ENCODE measurements at regions not wholly inside any gene's neighbourhood (a gene's known extent, or its start where the extent isn't known, plus 50 kb on each side); places are given as distances from the start of the nearest gene placed in this dataset.

DNA sequence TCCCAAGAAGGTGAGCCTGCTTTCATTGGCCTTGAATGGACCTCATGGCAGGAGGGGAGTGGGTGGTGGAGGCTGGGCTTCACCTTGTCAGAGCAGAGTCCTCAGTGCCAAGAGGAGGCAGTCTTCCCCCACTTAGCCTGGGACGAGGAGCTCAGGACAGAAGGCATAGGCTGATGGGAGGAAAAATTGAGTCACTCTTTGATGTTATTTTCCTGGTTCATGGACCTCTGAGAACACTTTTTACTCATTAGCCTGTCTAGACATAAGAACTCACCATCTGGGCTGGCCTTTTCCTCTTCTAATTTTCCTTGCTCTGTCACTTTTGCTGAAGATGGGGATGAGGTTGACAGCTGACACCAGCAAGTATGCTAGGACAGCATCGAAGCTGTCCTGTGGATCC lies 225.7 kb upstream of the TNP1 start:
- TF ChIP-seq, protein P1, sequence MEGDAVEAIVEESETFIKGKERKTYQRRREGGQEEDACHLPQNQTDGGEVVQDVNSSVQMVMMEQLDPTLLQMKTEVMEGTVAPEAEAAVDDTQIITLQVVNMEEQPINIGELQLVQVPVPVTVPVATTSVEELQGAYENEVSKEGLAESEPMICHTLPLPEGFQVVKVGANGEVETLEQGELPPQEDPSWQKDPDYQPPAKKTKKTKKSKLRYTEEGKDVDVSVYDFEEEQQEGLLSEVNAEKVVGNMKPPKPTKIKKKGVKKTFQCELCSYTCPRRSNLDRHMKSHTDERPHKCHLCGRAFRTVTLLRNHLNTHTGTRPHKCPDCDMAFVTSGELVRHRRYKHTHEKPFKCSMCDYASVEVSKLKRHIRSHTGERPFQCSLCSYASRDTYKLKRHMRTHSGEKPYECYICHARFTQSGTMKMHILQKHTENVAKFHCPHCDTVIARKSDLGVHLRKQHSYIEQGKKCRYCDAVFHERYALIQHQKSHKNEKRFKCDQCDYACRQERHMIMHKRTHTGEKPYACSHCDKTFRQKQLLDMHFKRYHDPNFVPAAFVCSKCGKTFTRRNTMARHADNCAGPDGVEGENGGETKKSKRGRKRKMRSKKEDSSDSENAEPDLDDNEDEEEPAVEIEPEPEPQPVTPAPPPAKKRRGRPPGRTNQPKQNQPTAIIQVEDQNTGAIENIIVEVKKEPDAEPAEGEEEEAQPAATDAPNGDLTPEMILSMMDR (conservative IDR thresholded peaks at IDR 0.05), result no peak
- no peak overlapping the region for H3K27ac ChIP-seq

DNA sequence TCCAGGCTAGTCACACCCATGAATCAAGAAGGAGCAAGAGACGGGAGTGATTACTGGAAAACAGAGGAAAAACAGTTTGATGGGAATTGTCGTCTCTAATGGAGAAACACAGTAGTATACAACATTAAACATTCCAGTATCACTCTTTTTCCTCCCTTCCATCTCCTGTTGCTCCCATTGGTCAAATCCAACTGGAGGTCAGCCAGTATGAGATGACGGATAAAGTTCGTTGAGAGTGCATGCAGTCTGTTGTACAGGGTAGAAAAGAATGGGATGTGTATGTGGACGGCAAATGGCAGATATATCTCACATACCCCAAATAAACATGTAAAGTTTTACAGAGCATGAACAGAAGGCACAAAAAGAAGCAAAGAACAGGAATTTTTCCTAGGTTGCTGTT lies 221.9 kb upstream of the TNP1 start:
- TF ChIP-seq, protein P1 (conservative IDR thresholded peaks at IDR 0.05), result no peak
- H3K27ac ChIP-seq, result no peak overlapping the region

DNA sequence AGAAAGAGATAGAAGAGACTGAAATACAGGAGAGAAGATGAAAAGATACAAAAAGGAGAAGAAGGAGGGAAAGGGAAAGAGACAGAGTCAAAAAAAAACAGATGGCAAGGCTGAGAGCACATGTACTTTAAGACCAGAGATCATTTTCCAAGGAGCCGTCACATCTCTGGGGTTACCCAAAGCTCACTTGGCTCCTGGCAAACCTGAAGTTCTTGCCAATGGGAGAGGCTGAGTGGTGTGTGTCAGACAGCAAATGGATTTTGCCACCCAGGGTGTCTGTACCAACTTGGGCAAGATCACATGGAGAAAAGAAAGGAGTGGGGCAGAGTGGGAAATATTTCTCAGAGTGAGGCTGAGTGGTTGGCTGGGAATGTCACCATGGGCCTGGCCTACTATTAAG lies 219.3 kb upstream of the TNP1 start:
- TF ChIP-seq, protein P1 (conservative IDR thresholded peaks at IDR 0.05), result no peak
- no peak overlapping the region for H3K27ac ChIP-seq

DNA sequence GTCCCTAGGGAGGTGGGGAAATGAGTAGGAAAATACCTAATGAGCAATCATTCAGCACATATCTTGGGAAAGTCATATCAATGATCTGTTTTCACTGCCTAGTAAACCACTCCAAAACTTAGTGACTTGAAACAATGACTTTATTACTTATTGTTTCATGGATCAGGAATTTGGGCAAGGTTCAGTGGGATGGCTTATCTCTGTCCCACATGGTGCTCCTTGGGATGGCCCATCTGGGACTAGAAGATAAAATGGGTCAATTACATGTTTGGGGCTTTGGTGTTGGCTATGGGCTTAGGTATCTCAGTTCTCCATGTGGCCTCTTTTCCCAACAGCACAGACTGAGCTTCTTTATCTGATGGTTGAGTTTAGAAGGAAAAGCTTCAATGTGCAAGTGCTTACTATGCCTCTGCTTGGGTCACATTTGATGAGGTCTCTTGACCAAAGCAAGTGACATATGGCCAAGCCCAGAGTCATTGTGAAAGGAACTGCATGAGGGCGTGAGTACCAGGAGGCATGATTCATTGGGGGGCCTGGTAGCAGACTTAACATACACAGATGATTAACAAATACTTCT lies 218.1 kb upstream of the TNP1 start:
- TF ChIP-seq, protein P1 (conservative IDR thresholded peaks at IDR 0.05), result no peak

DNA sequence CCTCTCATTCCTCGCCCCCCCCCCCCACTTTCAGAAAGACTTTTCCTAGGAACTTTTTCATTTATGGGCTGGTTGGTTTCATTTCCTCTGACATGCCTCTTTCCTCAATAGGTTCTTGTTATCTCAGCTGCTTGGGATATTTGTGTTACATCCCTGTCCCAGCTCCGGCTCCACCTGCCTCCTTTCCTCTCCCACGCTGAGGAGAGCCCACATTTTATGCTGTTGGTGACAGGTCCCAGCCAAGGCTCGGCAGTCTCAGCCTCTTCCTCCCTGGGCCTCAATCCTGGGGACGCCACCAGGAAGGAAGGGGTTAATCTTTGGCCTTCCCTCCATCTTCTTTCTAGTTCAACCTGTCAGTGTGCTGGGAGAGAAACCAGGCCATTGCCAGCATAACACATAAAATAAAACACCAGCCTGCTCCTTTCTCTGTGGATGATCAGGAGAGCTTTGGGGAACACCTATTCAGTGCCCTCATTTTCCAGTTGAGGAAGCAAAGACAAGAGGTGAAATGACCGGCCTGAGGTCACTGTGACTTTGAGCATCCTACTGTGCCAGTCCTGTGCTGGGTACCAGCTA lies 216.9 kb upstream of the TNP1 start:
- no peak overlapping the region for H3K27ac ChIP-seq
- TF ChIP-seq, protein P1 (conservative IDR thresholded peaks at IDR 0.05), result no peak

More for the DNA sequence above, 218.1 kb upstream of the TNP1 start:
- H3K27ac ChIP-seq, result no peak overlapping the region

DNA sequence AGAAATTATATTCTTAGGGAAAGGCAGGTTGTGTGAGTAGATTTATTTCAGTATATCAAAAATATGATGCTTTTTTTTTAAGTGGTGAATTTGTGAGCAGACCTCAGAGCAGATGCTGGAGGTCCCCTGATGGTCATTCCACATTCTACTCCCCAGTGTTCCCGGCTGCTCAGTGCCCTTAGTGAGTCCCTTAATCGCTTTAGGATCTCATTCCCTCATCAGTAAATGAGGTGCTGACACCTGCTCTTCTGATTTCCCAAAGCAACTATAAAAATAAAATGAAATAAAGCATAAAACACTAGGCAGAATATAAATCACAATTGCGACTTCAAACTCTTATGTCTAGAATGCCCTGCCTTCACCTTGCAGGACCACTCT lies 216.2 kb upstream of the TNP1 start:
- TF ChIP-seq, protein P1 (conservative IDR thresholded peaks at IDR 0.05), result no peak
- H3K27ac ChIP-seq, result no peak overlapping the region

DNA sequence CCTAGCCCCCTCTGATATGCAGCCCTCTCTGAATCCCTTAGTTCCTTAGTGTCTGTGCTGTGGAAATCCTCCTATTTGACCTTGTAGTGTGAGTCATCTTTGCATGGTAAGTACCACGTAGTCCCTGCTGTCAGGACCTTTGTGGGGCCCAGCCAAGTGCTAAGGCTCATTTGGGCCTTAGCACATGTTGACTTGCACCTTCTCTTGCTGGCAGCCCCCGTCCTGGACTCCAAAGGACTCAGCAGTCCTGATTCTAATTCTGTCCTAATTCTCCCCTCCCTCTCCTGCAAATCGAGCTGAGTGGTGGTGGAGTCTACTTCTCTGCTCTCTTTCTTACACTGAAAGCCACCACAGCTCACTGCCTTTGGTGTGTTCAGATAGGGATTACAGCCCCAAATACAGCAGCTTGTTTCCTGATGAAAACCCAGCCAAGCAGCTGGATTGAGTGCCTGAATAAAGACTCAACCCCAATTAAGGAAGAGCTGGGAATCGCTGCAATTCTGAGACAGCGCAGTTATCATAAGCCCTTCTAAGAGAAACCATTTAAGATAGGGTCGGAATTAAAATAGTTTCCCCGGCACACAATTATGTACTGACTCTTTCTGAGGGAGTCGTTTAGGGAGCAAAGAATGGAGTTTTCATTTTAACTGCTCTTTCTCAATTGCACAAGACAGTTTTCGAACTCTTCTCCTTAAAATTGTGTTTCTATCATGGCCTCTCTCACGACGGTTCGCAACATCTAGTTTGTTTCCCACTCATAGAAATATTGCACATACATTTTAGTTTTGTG lies 215.6 kb upstream of the TNP1 start:
- TF ChIP-seq, protein P1 (conservative IDR thresholded peaks at IDR 0.05), result no peak

More for the DNA sequence above, 215.6 kb upstream of the TNP1 start:
- H3K27ac ChIP-seq, result no peak overlapping the region
